ENCODE measurements at regions not wholly inside any gene's neighbourhood (a gene's known extent, or its start where the extent isn't known, plus 50 kb on each side); places are given as distances from the start of the nearest gene placed in this dataset.

DNA sequence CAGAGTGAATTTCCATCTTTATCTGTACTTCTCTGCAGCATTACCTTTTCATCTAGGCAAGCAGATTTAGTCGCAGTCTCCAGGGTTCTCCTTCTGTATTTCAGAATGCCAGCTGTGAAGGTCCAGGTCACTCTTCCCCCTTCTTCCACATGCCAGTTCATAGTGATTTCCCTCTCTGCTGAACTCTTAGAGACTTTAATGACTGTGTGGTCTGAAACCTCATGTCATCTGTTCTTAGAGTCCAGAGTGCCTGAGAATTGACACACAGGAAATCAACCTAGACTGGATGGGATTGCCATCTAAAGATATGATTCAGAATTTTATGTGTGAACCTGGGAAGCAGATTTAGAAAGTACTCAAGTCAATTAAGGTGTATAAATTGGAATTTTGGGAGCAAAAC lies 248.1 kb downstream of the TPBG start:
- TF ChIP-seq, protein P1, sequence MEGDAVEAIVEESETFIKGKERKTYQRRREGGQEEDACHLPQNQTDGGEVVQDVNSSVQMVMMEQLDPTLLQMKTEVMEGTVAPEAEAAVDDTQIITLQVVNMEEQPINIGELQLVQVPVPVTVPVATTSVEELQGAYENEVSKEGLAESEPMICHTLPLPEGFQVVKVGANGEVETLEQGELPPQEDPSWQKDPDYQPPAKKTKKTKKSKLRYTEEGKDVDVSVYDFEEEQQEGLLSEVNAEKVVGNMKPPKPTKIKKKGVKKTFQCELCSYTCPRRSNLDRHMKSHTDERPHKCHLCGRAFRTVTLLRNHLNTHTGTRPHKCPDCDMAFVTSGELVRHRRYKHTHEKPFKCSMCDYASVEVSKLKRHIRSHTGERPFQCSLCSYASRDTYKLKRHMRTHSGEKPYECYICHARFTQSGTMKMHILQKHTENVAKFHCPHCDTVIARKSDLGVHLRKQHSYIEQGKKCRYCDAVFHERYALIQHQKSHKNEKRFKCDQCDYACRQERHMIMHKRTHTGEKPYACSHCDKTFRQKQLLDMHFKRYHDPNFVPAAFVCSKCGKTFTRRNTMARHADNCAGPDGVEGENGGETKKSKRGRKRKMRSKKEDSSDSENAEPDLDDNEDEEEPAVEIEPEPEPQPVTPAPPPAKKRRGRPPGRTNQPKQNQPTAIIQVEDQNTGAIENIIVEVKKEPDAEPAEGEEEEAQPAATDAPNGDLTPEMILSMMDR (IDR thresholded peaks at IDR 0.05), result no peak
- TF ChIP-seq ZNF138 (CRISPR knock-in tag; conservative IDR thresholded peaks at IDR 0.05), result no peak
- TF ChIP-seq, protein P2, sequence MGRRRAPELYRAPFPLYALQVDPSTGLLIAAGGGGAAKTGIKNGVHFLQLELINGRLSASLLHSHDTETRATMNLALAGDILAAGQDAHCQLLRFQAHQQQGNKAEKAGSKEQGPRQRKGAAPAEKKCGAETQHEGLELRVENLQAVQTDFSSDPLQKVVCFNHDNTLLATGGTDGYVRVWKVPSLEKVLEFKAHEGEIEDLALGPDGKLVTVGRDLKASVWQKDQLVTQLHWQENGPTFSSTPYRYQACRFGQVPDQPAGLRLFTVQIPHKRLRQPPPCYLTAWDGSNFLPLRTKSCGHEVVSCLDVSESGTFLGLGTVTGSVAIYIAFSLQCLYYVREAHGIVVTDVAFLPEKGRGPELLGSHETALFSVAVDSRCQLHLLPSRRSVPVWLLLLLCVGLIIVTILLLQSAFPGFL (CRISPR knock-in tag; IDR thresholded peaks at IDR 0.05; ENCODE audit: borderline replicate concordance), result no peak
- TF ChIP-seq OVOL2 (CRISPR knock-in tag; IDR thresholded peaks at IDR 0.05; ENCODE audit: borderline replicate concordance), result no peak
- TF ChIP-seq, protein P3, sequence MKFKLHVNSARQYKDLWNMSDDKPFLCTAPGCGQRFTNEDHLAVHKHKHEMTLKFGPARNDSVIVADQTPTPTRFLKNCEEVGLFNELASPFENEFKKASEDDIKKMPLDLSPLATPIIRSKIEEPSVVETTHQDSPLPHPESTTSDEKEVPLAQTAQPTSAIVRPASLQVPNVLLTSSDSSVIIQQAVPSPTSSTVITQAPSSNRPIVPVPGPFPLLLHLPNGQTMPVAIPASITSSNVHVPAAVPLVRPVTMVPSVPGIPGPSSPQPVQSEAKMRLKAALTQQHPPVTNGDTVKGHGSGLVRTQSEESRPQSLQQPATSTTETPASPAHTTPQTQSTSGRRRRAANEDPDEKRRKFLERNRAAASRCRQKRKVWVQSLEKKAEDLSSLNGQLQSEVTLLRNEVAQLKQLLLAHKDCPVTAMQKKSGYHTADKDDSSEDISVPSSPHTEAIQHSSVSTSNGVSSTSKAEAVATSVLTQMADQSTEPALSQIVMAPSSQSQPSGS (CRISPR knock-in tag; IDR thresholded peaks at IDR 0.05; ENCODE audit: borderline replicate concordance, low read depth), result no peak
- TF ChIP-seq, protein P4, sequence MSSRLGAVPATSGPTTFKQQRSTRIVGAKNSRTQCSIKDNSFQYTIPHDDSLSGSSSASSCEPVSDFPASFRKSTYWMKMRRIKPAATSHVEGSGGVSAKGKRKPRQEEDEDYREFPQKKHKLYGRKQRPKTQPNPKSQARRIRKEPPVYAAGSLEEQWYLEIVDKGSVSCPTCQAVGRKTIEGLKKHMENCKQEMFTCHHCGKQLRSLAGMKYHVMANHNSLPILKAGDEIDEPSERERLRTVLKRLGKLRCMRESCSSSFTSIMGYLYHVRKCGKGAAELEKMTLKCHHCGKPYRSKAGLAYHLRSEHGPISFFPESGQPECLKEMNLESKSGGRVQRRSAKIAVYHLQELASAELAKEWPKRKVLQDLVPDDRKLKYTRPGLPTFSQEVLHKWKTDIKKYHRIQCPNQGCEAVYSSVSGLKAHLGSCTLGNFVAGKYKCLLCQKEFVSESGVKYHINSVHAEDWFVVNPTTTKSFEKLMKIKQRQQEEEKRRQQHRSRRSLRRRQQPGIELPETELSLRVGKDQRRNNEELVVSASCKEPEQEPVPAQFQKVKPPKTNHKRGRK (CRISPR knock-in tag; IDR thresholded peaks at IDR 0.05; ENCODE audit: borderline replicate concordance), result no peak
